Fibroblast of the aortic adventitia (primary cell): ENCODE measurements at regions not wholly inside any gene's neighbourhood (a gene's known extent, or its start where the extent isn't known, plus 50 kb on each side); places are given as distances from the start of the nearest gene placed in this dataset.

Experiments
- DNase-seq: peaks from one replicate; pipeline ENCODE4 v3.0.0-alpha.2; 2010; ENCODE audit warnings: low read depth
- H3K4me3 ChIP-seq: 2 replicates; pipeline ENCODE4 v1.5.1; 2011; ENCODE audit warnings: low read depth, mild to moderate bottlenecking, control low read depth, low read length, moderate library complexity
- CTCF ChIP-seq: IDR thresholded peaks from 2 replicates; pipeline ENCODE4 v1.5.1; 2011; ENCODE audit warnings: mild to moderate bottlenecking, low read length, control low read depth, inconsistent platforms; ENCODE audit not compliant: insufficient read depth

GRCh38 chr15:97143592-97144376 lies 813.3 kb downstream of the NR2F2 start:
- no peak for DNase-seq
- H3K4me3 ChIP-seq = no peak overlapping the region
- TF ChIP-seq CTCF = no peak

- no peak overlapping the region for H3K4me3 ChIP-seq
- no peak for DNase-seq
- no peak for TF ChIP-seq CTCF
Observed at GRCh38 chr15:97144377-97144711, 813.8 kb downstream of the NR2F2 start.

- no peak for TF ChIP-seq CTCF
- no peak for DNase-seq
- H3K4me3 ChIP-seq = no peak overlapping the region
Observed at GRCh38 chr15:97146929-97147870, 813.3 kb upstream of the ARRDC4 start.

- TF ChIP-seq CTCF = no peak
Observed at GRCh38 chr15:97153356-97153965, 807.0 kb upstream of the ARRDC4 start.

GRCh38 chr15:97156739-97157265 lies 803.7 kb upstream of the ARRDC4 start:
- H3K4me3 ChIP-seq = no peak overlapping the region
- TF ChIP-seq CTCF = no peak
- no peak for DNase-seq

More at GRCh38 chr15:97153356-97153965, 807.0 kb upstream of the ARRDC4 start:
- no peak for DNase-seq
- no peak overlapping the region for H3K4me3 ChIP-seq

GRCh38 chr15:97162805-97163495 lies 797.6 kb upstream of the ARRDC4 start:
- no peak for DNase-seq
- H3K4me3 ChIP-seq = no peak overlapping the region
- TF ChIP-seq CTCF = no peak
